ENCODE measurements at regions not wholly inside any gene's neighbourhood (a gene's known extent, or its start where the extent isn't known, plus 50 kb on each side); places are given as distances from the start of the nearest gene placed in this dataset.
"Not testable (repeated sequence)": the region's sequence is repeated elsewhere in the genome, so short reads cannot be mapped to it uniquely, and the experiment has no call there.

GRCh38 chr2:77592955-77593354 lies 70.8 kb upstream of the LRRTM4 start:
- peak; percentile 72 for DNase-seq (ENCODE audit: low spot score)
- POLR2A ChIA-PET = interaction anchor here (0.7 kb wide), 1 partner anchor 71 kb away, joined by 3 read pairs; the partner anchor contains the start of gene LRRTM4
- Mint-ChIP-seq H3K4me1 (peaks cover 23% of the 10 kb centered on the region), H3K9me3 (peaks cover 16% of the 10 kb centered on the region), H3K36me3 (peaks cover 14% of the 10 kb centered on the region), H3K27ac (peak overlapping the region; percentile 87), H3K4me3 (peak overlapping the region; percentile 92)
- H3K27me3 Mint-ChIP-seq (ENCODE audit: low read depth); ATAC-seq; CTCF ChIA-PET: not testable (repeated sequence)
- TF ChIP-seq FOXP1 (CRISPR knock-in tag; IDR thresholded peaks at IDR 0.05; ENCODE audit: borderline replicate concordance) = peak; percentile 26; the same call in 1 of the 2 replicates
- peak; percentile 76; the same call in 1 of the 2 replicates for TF ChIP-seq ZNF281 (CRISPR knock-in tag; IDR thresholded peaks at IDR 0.05)
- TF ChIP-seq FOXK1 (CRISPR knock-in tag; IDR thresholded peaks at IDR 0.05) = peak; percentile 40; the same call in 1 of the 2 replicates
- 0 out of 2 replicates have a peak, but pooled peaks have one; percentile 21 for TF ChIP-seq SP1 (CRISPR knock-in tag; conservative IDR thresholded peaks at IDR 0.05)

GRCh38 chr2:77602771-77603170 lies 80.6 kb upstream of the LRRTM4 start:
- Mint-ChIP-seq H3K36me3 (no peaks in the 10 kb centered on the region), H3K27ac (no peak overlapping the region), H3K4me3 (no peak overlapping the region), H3K4me1 (no peaks in the 10 kb centered on the region), H3K9me3 (no peaks in the 10 kb centered on the region), H3K27me3 (ENCODE audit: low read depth) (no peaks in the 10 kb centered on the region)
- CTCF ChIA-PET = no interaction called here
- ATAC-seq = no peak
- no peak for DNase-seq (ENCODE audit: low spot score)
- no peak for TF ChIP-seq MXD4 (CRISPR knock-in tag; IDR thresholded peaks at IDR 0.05; ENCODE audit: borderline replicate concordance)
- TF ChIP-seq AFF4 (CRISPR knock-in tag; IDR thresholded peaks at IDR 0.05; ENCODE audit: borderline replicate concordance) = no peak
- TF ChIP-seq CREB1 (CRISPR knock-in tag; IDR thresholded peaks at IDR 0.05) = no peak
- no peak for TF ChIP-seq ZNF317 (CRISPR knock-in tag; IDR thresholded peaks at IDR 0.05; ENCODE audit: borderline replicate concordance, low read depth)
- TF ChIP-seq NFE2L1 (CRISPR knock-in tag; IDR thresholded peaks at IDR 0.05) = no peak
- TF ChIP-seq STAT6 (CRISPR knock-in tag; conservative IDR thresholded peaks at IDR 0.05; ENCODE audit: low read depth) = no peak
- TF ChIP-seq ZSCAN18 (CRISPR knock-in tag; IDR thresholded peaks at IDR 0.05) = no peak
- no peak for TF ChIP-seq GRHL2 (CRISPR knock-in tag; IDR thresholded peaks at IDR 0.05; ENCODE audit: insufficient replicate concordance, severe bottlenecking)
- no peak for TF ChIP-seq ERG (CRISPR knock-in tag; IDR thresholded peaks at IDR 0.05)
- no peak for TF ChIP-seq IRF1 (CRISPR knock-in tag; IDR thresholded peaks at IDR 0.05)
- TF ChIP-seq TEAD4 (CRISPR knock-in tag; IDR thresholded peaks at IDR 0.05) = no peak
- TF ChIP-seq E2F1 (CRISPR knock-in tag; IDR thresholded peaks at IDR 0.05) = no peak
- POLR2A ChIA-PET = no interaction called here
